ENCODE measurements at regions not wholly inside any gene's neighbourhood (a gene's known extent, or its start where the extent isn't known, plus 50 kb on each side); places are given as distances from the start of the nearest gene placed in this dataset.

DNA sequence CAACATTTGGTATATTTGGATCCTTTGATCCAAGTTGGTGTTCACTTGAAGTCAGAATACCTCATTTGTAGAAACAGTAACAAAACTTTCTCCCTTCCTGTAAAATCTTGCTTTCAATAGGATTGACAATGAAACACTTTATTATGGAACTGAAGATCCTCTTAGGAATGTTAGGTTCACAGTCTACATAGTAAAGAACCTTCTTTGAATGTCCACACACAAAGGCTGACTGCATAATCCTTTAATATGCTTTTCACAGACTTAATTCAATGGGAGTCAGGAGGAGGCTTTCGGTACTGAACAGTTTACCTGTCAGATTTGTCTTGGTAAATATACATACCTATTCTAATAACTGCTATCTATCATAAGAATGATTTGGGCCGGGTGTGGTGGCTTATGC is 188.5 kb downstream of the SPRY1 start:
- no peak for TF ChIP-seq POLR2A (IDR thresholded peaks at IDR 0.05; ENCODE audit: low read length)
- TF ChIP-seq GATA1 (IDR thresholded peaks at IDR 0.05; ENCODE audit: low read depth, low read length) = no peak

Measured in erythroblast (primary cell).